ENCODE measurements at regions not wholly inside any gene's neighbourhood (a gene's known extent, or its start where the extent isn't known, plus 50 kb on each side); places are given as distances from the start of the nearest gene placed in this dataset.

GRCh38 chr16:46519063-46519462, 102.1 kb downstream of the SHCBP1 start:
- TF ChIP-seq CTCF (IDR thresholded peaks at IDR 0.05): no peak
- TF ChIP-seq POLR2A (IDR thresholded peaks at IDR 0.05): no peak

All from adrenal gland (tissue), 5 donors.